OCI-LY1 (cell line): ENCODE measurements at regions not wholly inside any gene's neighbourhood (a gene's known extent, or its start where the extent isn't known, plus 50 kb on each side); places are given as distances from the start of the nearest gene placed in this dataset.

Source experiments
- EZH2 ChIP-seq: fragments of 200-600 bp; sonication (generic), shearing (Covaris generic); IDR thresholded peaks from 2 replicates; pipeline ENCODE4 v1.8.0; 2017; ENCODE audit warnings: borderline replicate concordance, mixed run types, mild to moderate bottlenecking, antibody characterized with exemption, low read length, moderate library complexity, mixed read lengths
- TF ChIP-seq, protein P1 (sequence below): fragments of 200-600 bp; sonication (generic), shearing (Covaris generic); IDR thresholded peaks from 2 replicates; pipeline ENCODE4 v1.5.1; 2017; ENCODE audit warnings: mild to moderate bottlenecking, antibody characterized with exemption, low read length, moderate library complexity, mixed read lengths

DNA sequence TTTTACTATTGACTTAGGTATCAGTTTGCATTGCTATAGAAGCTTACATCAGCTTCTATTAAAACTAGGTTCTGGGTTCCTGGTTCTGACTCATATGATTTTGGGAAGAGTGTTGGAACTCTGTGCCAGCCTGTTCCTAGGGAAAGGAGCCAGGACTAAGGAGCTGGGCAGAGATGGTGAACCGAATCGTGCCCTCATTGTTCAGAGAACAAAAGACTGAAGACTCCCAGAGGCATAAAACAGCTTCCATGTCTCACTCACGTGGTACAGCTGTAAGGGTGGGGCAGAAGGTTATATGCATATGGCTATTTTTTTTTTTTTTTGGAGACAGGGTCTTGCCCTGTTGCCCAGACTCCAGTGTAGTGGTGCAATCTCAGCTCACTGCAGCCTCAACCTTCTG is 89.1 kb upstream of the THBS2 start:
- TF ChIP-seq, protein P1, sequence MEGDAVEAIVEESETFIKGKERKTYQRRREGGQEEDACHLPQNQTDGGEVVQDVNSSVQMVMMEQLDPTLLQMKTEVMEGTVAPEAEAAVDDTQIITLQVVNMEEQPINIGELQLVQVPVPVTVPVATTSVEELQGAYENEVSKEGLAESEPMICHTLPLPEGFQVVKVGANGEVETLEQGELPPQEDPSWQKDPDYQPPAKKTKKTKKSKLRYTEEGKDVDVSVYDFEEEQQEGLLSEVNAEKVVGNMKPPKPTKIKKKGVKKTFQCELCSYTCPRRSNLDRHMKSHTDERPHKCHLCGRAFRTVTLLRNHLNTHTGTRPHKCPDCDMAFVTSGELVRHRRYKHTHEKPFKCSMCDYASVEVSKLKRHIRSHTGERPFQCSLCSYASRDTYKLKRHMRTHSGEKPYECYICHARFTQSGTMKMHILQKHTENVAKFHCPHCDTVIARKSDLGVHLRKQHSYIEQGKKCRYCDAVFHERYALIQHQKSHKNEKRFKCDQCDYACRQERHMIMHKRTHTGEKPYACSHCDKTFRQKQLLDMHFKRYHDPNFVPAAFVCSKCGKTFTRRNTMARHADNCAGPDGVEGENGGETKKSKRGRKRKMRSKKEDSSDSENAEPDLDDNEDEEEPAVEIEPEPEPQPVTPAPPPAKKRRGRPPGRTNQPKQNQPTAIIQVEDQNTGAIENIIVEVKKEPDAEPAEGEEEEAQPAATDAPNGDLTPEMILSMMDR = no peak
- no peak for TF ChIP-seq EZH2
